Stimulated activated CD4-positive, alpha-beta T cell treated with anti-CD3 and anti-CD28 coated beads, Interleukin-1b, Interleukin-23, amount 100 ng/mL, for 48 hours (primary cell): ENCODE measurements at regions not wholly inside any gene's neighbourhood (a gene's known extent, or its start where the extent isn't known, plus 50 kb on each side); places are given as distances from the start of the nearest gene placed in this dataset.
"Not testable (repeated sequence)": the region's sequence is repeated elsewhere in the genome, so short reads cannot be mapped to it uniquely, and the experiment has no call there.

ENCODE experiments used
- DNase-seq: peaks from one replicate; pipeline ENCODE4 v3.0.0-alpha.2; 2020

DNA sequence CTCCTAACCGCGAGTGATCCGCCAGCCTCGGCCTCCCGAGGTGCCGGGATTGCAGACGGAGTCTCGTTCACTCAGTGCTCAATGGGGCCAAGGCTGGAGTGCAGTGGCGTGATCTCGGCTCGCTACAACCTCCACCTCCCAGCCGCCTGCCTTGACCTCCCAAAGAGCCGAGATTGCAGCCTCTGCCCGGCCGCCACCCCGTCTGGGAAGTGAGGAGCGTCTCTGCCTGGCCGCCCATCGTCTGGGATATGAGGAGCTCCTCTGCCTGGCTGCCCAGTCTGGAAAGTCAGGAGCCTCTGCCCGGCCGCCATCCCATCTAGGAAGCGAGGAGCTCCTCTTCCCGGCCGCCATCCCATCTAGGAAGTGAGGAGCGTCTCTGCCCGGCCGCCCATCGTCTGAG is 58.8 kb upstream of the ANKRD30BL start:
- not testable (repeated sequence) for DNase-seq

DNA sequence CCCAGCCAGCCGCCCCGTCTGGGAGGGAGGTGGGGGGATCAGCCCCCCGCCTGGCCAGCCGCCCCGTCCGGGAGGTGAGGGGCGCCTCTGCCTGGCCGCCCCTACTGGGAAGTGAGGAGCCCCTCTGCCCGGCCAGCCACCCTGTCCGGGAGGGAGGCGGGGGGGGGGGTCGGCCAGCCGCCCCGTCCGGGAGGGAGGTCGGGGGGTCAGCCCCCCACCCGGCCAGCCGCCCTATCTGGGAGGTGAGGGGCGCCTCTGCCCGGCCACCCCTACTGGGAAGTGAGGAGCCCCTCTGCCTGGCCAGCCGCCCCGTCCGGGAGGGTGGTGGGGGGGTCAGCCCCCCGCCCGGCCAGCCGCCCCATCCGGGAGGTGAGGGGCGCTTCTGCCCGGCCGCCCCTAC is 60.1 kb upstream of the ANKRD30BL start:
- DNase-seq: not testable (repeated sequence)

DNA sequence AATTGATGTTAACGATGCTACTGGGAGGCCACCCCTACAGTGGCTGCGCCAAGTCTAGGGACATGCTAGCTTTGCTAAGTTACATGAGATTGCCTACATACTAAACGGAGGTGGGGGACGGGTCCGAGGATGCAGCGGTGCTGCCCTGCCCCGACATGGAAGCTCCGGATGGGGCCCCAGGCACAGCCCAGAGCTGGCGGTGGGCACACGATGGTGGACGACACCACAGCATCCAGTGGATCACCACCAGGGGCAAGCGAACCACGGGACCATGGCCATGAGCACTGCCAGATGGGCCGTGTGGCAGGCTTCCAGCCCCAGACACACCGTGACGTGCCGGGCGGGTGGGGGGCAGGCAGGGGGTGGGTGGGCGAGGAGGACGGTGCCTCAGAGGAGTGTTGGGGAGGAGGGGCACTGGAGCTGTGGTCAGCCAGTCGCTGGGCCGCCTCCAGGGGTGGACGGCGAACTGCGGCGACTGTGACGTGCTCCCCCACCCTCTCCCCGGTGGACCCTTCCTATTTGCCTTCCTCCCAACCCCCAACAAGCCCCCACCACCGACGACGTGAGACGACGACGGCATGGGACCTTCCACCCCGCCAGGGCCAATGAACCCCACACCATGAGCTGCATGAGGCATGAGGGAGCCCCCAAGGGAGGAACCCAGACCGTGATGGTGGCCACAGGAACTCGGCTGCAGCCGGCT is 90.6 kb upstream of the ANKRD30BL start:
- DNase-seq: no peak

DNA sequence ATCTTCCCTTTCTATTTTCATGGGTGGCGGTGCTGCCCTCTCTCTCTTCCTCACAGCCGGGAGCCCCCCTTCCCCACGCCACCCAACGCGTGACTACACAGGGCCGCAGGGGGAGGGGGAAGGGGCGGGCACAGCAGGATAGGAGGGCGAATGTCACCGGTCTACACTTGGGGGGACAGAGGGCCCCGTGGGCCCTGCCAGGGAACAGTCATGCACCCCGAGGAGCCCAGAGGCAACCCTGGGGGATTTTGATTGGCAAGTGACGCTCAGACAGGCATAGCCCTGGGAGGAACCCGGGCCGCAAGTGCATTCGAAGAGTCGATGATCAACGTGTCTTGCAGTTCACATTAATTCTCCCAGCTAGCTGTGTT is 91.1 kb upstream of the ANKRD30BL start:
- no peak for DNase-seq

DNA sequence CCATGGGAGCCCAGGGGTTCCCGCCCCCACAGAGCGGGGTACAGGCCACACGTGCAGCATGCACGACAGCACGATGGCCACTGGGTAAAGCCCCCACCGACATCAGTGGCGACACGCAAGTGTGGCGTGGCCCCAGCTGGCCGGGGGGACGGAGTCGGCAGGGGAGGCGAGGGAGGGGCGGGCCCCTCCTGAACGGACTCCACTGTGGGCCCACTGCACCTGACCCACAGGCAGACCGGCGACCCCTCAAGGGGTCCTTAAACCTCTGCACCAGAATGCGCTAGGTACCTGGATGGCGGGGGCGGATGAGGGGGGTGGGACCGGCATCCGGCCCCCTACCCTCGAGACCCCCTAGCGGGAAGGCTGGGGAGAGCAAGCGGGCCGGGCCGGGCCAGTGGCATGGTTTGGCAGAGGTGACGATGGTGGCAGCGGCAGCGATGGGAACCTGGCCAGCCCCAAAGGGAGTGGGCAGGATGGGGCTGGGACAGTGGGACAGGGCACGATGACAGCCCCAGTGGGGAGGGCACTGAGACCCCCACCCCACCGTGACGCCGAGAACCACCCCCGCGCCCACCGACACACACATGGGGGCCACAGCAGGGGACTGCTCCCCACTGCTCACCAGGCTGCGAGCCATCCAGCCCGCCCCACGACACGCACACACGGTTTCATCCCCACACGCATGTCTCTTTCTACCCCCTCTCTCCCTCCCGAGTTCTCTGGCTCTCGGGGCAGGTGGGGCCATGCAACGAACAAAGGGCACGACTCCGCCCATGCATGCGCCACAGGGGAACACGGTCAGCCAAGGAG is 91.9 kb upstream of the ANKRD30BL start:
- DNase-seq: no peak

DNA sequence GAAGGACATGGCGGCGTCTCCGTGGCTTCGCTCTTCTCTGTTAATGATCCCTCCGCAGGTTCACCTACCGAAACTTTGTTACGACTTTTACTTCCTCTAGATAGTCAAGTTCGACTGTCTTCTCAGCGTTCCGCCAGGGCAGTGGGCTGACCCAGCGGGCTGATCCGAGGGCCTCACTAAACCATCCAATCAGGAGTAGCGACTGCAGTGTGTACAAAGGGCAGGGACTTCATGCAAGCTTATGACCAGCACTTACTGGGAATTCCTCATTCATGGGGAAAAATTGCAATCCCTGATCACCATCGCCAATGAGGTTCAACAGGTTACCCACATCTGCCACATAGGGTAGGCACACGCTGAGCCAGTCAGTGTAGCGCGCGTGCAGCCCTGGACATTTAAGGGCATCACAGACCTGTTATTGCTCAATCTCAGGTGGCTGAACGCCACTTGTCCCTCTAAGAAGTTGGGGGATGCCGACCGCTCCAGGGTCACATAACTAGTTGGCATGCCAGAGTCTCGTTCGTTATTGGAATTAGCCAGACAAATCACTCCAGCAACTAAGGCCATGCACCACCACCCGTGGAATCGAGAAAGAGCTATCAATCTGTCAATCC is 92.7 kb upstream of the ANKRD30BL start:
- not testable (repeated sequence) for DNase-seq

DNA sequence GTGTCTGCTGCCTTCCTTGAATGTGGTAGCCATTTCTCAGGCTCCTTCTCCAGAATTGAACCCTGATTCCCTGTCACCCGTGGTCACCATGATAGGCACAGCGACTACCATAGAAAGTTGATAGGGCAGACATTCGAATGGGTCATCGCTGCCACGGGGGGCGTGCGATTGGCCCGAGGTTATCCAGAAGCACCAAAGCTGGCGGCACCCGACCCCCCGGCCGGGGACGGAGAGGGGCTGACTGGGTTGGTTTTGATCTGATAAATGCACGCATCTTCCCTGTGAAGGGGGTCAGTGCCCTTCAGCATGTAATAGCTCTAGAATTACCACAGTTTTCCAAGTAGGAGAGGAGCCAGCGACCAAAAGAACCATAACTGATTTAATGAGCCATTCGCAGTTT is 94.0 kb upstream of the ANKRD30BL start:
- no peak for DNase-seq

DNA sequence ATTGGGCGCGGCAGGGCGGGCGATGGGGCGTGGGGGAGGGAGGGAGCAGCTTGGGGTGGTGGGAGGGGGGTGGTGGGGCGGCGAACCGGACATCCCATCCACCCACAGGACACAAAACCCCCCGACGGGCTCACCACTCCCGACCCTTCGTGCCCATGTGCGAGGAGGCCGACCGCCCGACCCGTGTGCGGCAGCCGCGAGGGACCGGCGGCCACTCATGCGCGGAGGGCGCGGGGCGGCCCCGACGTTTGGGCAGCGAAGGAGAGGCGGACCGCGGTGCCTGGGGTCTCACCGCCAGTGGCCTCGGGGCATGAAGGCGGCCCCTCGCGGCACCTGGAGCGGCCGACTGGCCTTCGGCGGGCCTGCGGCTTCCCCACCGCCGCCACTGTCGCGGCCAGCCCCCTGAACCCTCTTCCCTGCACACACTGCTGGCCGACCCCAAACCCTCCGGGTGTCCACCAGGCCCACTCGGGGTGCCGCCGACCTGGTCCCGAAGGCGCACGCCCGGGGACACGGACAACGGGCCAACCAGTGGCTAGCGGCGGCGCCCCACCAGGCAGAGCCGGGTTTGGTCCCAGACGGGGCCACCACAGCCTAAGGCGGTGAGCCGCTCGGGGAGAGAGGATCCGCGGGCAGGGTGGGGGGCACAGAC is 94.6 kb upstream of the ANKRD30BL start:
- DNase-seq: no peak

DNA sequence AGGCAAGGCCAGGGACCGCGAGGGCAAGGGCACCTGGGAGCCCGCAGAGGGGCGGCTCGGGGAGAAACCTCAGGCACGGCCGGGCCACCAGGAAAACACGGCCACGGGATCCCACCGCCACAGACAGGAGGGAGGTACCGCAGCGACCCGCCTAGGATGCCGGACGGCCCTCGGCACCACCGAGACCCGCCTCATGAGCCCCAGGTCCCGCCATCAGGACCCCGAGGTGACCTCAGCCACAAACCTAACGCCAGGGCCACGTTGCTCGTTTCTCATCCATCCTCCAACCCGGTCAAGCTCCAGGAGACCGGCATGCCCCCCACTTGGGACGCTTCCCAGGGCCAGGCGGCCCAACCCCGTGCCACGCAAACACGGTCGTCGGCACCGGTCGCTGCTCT is 95.2 kb upstream of the ANKRD30BL start:
- DNase-seq: not testable (repeated sequence)

DNA sequence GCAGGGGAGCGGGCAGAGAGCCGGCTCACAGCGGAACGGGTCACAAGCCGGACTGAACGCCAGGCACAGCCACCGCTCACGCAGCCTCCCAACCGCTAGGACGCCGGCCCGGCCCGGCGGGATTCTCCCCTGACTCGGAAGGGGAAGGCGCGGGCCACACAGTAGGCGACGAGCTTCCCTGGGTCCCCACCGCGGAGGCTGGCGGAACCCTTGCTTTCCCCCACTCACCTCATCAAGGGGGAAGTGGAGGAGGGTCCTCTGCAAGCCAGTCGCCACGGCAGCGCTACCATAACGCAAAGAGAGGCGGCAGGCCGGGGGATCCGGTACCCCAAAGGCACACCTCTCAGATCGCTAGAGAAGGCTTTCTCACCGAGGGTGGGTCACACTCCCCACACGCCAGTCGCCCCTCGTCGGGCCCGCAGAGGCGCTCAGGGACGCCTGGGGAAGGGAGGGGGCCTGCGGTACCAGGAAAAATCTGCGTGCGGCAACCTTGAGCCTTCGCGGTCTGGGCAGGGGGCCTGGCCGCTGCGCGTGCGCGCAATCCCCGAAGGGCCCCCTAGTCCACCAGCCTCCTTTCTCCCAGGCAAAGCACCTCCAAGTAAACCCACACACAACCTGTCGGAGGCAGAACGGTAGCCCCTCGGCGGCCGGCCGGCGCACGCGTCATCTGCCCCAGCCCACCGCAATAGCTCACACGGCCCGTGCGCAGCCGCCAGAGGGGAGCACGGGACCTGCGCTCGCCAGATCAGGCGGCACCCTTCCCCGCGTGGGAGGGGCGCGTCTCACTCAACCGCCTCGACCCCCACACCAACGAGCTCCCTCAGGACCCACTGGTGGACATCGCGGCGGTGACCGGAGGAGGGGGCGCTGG is 95.8 kb upstream of the ANKRD30BL start:
- DNase-seq: not testable (repeated sequence)

DNA sequence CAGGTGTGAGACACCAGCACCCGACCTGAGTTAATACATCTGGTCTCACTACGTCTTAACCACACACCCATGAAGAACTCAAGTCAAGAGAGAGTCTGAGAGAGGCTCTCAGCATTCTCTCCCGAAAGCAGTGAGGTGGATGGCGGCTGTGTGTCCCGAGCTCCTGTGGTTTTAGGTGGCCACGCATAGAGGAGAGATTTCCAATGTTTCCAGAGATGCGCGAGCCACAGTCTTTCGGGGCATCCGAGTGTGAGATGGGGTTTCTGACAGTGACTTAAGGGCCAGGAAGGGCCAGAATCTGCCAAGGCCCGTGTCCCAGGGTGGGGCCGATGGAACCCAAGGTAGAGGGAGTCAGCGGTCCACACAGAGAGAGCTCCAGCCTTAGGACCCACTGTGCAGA is 97.5 kb upstream of the ANKRD30BL start:
- not testable (repeated sequence) for DNase-seq

DNA sequence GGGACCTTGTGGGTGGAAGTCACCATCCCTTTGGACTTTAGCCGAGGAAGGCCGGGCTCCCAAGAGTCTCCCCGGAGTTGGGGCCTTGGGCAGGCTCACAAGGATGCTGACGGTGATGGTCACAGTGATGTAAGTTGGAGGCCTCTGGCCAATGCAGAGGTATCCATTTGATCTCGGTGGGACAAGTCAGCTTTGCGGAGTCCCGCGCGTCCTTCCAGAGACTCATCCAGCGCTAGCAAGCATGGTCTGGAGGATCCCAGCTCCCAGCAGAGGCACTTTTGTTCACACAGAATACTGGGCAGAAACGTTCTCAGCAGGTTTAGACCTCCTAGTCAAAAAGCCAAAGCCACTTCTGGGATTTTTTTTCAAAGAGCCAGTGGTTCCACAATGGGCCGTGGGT is 103.8 kb upstream of the ANKRD30BL start:
- DNase-seq: not testable (repeated sequence)

DNA sequence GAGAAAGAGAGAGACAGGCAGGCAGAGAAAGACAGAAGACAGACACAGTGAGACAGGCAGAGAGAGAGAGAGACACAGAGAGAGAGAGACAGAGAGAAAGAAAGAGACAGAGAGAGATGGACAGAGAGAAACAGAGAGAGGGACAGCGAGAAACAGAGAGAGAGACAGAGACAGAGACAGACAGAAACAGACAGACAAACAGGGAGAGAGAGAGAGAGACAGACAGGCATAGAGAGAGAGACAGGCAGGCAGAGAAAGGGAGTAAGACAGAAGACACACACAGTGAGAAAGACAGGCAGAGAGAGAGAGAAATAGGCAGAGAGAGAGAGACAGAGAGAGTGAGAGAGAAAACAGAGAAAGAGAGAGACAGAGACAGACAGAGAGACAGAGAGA is 105.3 kb upstream of the ANKRD30BL start:
- no peak for DNase-seq

DNA sequence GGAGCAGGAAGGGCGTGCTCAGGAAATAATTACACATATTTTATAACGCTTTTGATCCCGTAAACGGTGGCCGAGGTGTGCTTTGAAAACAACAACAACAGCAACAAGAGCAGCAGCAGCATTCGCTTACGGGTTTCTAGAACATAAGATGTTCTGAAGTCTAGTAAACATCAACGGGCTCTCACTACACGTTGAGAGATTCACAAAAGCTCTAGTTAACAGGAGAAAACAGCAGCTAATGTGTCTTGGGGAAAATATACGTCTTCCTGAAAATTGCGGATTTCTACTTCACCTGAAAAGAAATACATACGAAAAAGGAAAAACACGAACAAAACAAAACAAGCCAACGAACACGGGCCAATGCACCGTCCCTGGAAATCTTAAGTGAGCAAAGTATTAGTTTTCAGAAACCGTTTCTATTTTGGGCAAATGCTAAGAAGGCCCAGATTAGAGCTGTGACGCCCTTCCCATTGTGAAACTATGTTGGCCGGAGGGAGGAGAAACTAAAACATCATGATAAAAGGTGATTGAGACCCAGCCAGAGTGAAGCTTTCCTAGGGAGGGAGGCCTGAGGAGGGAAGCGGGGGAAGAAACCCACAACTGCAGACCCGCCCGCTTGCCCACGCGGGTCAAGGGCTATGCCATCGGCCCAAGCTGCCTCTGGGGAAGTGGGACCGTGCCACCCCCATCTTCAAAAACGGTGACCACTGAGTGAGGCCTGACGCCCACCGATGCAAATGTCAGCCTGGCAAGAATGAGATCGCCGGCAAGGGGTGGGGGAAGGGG is 105.9 kb upstream of the ANKRD30BL start:
- not testable (repeated sequence) for DNase-seq

DNA sequence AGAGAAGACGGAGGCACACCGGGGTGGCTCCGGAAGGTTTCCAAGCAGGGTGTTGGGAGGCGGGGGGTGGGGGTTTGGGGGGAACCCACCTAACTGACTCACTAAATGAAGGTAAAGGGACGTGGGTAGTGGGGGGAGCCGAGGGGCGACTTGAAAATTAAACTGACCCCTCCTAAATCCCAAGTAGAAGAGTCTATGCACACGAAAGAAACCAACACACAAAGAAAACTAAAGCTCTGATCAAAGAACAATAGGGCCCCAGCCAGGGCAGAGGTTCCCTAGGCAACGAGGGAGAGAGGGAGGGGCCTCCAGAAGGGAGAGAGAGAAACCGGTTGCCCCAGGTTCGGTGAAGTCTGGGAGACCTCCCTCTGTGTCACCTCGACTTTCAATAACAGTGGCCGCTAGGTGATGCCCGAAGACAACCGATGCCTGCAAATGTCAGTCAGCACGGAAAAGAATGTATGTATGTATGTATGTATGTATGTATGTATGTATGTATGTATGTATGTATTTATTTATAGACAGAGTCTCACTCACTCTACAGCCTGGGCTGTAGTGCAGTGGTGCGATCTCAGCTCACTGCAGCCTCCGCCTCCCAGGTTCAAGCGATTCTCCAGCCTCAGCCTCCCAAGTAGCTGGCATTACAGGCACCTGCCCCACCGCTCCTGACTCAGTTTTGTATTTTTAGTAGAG is 106.7 kb upstream of the ANKRD30BL start:
- peak; percentile 56 for DNase-seq

DNA sequence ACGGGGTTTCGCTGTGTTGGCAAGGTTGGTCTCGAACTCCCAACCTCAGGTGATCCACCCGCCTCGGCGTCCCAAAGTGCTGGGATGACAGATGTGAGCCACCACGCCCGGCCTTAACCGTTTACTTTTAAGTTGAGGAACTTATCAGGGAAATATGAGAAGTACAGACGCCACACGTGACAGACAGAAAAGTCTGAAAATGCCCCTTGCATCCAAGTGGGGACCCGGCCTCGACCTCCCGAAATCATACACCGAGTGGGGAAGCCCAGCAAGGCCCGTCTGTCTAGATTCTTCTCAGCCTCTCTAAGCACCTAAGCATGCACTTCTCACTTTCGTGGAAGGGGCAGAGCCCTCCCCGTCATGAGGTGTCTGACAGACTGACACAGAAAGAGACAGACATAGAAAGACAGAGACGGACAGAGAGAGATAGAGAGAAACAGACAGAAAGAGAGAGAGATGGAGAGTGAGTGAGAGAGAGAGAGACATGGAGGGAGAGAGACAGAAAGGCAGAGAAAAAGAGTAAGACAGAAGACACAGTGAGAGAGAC is 107.3 kb upstream of the ANKRD30BL start:
- DNase-seq: no peak

DNA sequence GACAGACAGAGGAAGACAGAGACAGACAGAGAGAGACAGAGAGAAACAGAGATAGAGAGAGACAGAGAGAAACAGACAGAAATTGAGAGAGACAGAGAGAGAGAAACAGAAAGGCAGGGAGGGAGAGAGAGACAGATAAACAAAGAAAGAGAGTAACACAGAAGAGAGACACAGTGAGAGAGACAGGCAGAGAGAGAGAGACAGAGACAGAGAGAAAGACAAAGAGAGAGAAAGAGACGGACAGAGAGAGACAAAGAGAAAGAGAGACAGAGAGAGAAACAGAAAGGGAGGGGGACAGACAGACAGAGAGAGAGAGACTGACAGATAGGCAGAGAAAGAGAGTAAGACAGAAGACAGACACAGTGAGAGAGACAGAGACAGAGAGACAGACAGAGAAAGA is 108.5 kb upstream of the ANKRD30BL start:
- no peak for DNase-seq

DNA sequence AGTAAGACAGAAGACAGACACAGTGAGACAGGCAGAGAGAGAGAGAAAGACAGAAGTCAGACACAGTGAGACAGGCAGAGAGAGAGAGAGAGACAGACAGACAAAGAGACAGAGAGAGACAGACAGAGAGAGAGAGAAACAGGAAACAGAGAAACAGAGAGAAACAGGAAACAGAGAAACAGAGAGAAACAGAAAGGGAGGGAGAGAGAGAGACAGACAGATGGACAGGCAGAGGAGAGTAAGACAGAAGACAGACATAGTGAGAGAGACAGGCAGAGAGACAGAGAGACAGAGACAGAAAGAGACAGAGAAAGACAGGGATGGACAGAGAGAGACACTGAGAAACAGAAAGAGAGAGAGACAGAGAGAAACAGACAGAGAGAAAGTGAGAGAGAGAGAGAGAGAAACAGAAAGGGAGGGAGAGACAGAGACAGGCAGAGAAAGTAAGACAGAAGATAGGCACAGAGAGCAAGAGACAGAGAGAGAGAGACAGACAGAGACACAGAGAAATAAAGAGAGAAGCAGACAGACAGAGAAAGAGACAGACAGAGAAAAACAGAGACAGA is 109.3 kb upstream of the ANKRD30BL start:
- no peak for DNase-seq

DNA sequence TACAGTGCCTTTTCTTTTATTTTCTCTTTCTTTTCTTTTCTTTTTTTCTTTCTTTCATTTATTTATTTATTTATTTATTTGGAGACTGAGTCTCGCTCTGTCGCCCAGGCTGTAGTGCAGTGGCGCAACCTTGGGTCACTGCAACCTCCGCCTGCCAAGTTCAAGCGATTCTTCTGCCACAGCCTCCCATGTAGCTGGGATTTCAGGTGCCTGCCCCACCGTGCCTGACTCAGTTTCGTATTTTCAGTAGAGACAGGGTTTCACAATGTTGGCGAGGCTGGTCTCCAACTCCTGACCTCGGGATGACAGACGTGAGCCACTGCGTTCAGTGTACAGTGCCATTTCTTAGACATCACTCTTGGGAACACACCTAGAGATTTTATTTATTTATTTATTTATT is 110.0 kb upstream of the ANKRD30BL start:
- not testable (repeated sequence) for DNase-seq

DNA sequence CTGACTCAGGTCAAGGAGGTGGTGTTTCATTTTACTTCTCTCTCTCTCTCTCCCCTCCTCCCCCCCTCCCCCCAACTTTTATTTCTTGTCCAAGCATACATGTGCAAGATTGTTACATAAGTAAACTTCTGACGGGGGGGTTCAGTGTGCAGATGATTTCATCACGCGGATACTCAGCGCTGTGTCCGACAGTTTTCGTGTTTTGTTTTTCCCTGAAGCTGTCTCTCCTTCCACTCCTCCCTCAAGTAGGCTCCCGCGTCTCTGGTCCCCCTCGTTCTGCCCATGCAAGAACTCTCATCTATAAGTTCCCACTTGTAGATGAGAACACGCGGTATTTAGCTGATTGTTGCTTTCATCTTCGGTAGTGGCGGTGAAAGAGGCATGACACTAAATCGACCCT is 111.0 kb upstream of the ANKRD30BL start:
- DNase-seq: no peak
